ENCODE measurements at regions not wholly inside any gene's neighbourhood (a gene's known extent, or its start where the extent isn't known, plus 50 kb on each side); places are given as distances from the start of the nearest gene placed in this dataset.

GRCh38 chr18:6563896-6564295 lies 149.2 kb upstream of the L3MBTL4 start:
- H2AFZ ChIP-seq (ENCODE audit: low read depth), result no peak overlapping the region
- peaks cover 12% of the 10 kb centered on the region for H3K4me1 ChIP-seq (ENCODE audit: low read depth, poor library complexity, severe bottlenecking)
- H3K4me2 ChIP-seq, result no peak overlapping the region
- no peak overlapping the region for H3K9ac ChIP-seq
- H3K79me2 ChIP-seq (ENCODE audit: insufficient read depth, low read depth), result no peaks in the 10 kb centered on the region
- TF ChIP-seq CTCF (conservative IDR thresholded peaks at IDR 0.05; ENCODE audit: low read depth, low read length), result no peak
- no peak overlapping the region for H3K4me3 ChIP-seq (IDR thresholded peaks at IDR 0.05; ENCODE audit: insufficient read depth, low read depth, low read length)
- no peaks in the 10 kb centered on the region for H4K20me1 ChIP-seq (ENCODE audit: insufficient read depth)
- H3K27me3 ChIP-seq (ENCODE audit: insufficient read depth, low read depth), result no peaks in the 10 kb centered on the region
- H3K27ac ChIP-seq, result no peak overlapping the region
- H3K36me3 ChIP-seq (ENCODE audit: insufficient read depth), result no peaks in the 10 kb centered on the region

GRCh38 chr18:6564950-6565814 lies 150.5 kb upstream of the L3MBTL4 start:
- Histone ChIP-seq H3K36me3 (ENCODE audit: insufficient read depth) (no peaks in the 10 kb centered on the region), H2AFZ (ENCODE audit: low read depth) (no peak overlapping the region), H3K27me3 (ENCODE audit: insufficient read depth, low read depth) (no peaks in the 10 kb centered on the region), H3K9ac (no peak overlapping the region), H3K79me2 (ENCODE audit: insufficient read depth, low read depth) (no peaks in the 10 kb centered on the region), H3K4me1 (ENCODE audit: low read depth, poor library complexity, severe bottlenecking) (peaks cover 12% of the 10 kb centered on the region), H4K20me1 (ENCODE audit: insufficient read depth) (no peaks in the 10 kb centered on the region), H3K4me3 (IDR thresholded peaks at IDR 0.05; ENCODE audit: insufficient read depth, low read depth, low read length) (no peak overlapping the region), H3K27ac (no peak overlapping the region), H3K4me2 (no peak overlapping the region)
- no peak for TF ChIP-seq CTCF (conservative IDR thresholded peaks at IDR 0.05; ENCODE audit: low read depth, low read length)

- Histone ChIP-seq H4K20me1 (ENCODE audit: insufficient read depth) (no peaks in the 10 kb centered on the region), H3K79me2 (ENCODE audit: insufficient read depth, low read depth) (no peaks in the 10 kb centered on the region), H3K27me3 (ENCODE audit: insufficient read depth, low read depth) (no peaks in the 10 kb centered on the region), H3K4me3 (IDR thresholded peaks at IDR 0.05; ENCODE audit: insufficient read depth, low read depth, low read length) (no peak overlapping the region), H3K27ac (no peak overlapping the region), H3K9ac (no peak overlapping the region), H3K36me3 (ENCODE audit: insufficient read depth) (no peaks in the 10 kb centered on the region), H2AFZ (ENCODE audit: low read depth) (no peak overlapping the region), H3K4me1 (ENCODE audit: low read depth, poor library complexity, severe bottlenecking) (peaks cover 12% of the 10 kb centered on the region), H3K4me2 (no peak overlapping the region)
- no peak for TF ChIP-seq CTCF (conservative IDR thresholded peaks at IDR 0.05; ENCODE audit: low read depth, low read length)
Measured at GRCh38 chr18:6565815-6566081, 151.0 kb upstream of the L3MBTL4 start.

- TF ChIP-seq CTCF (conservative IDR thresholded peaks at IDR 0.05; ENCODE audit: low read depth, low read length), result no peak
- Histone ChIP-seq H3K79me2 (ENCODE audit: insufficient read depth, low read depth) (no peaks in the 10 kb centered on the region), H3K36me3 (ENCODE audit: insufficient read depth) (no peaks in the 10 kb centered on the region), H3K9ac (no peak overlapping the region), H3K4me3 (IDR thresholded peaks at IDR 0.05; ENCODE audit: insufficient read depth, low read depth, low read length) (no peak overlapping the region), H4K20me1 (ENCODE audit: insufficient read depth) (no peaks in the 10 kb centered on the region), H3K27me3 (ENCODE audit: insufficient read depth, low read depth) (no peaks in the 10 kb centered on the region), H2AFZ (ENCODE audit: low read depth) (no peak overlapping the region), H3K27ac (no peak overlapping the region), H3K4me1 (ENCODE audit: low read depth, poor library complexity, severe bottlenecking) (peaks cover 12% of the 10 kb centered on the region), H3K4me2 (no peak overlapping the region)
Measured at GRCh38 chr18:6566338-6566911, 151.7 kb upstream of the L3MBTL4 start.

Measured in KMS-11 (cell line).